ENCODE measurements at regions not wholly inside any gene's neighbourhood (a gene's known extent, or its start where the extent isn't known, plus 50 kb on each side); places are given as distances from the start of the nearest gene placed in this dataset.
A peak's percentile ranks its signal among the peaks of the same experiment; 100 is the strongest.

- TF ChIP-seq ZC3H10 (CRISPR knock-in tag; IDR thresholded peaks at IDR 0.05) (no peak), ARNTL (CRISPR knock-in tag; IDR thresholded peaks at IDR 0.05; ENCODE audit: borderline replicate concordance, low read depth) (no peak), ZFP3 (CRISPR knock-in tag; IDR thresholded peaks at IDR 0.05) (no peak), ZNF8 (CRISPR knock-in tag; IDR thresholded peaks at IDR 0.05) (no peak), TSHZ2 (CRISPR knock-in tag; IDR thresholded peaks at IDR 0.05) (peak; percentile 25; the same call in 1 of the 2 replicates), TCF4 (CRISPR knock-in tag; IDR thresholded peaks at IDR 0.05; ENCODE audit: borderline replicate concordance) (no peak), BACH2 (CRISPR knock-in tag; IDR thresholded peaks at IDR 0.05; ENCODE audit: borderline replicate concordance) (no peak)
These were observed 100.2 kb upstream of the HMGN3 start (continued) for GRCh38 chr6:79334674-79335073.

DNA sequence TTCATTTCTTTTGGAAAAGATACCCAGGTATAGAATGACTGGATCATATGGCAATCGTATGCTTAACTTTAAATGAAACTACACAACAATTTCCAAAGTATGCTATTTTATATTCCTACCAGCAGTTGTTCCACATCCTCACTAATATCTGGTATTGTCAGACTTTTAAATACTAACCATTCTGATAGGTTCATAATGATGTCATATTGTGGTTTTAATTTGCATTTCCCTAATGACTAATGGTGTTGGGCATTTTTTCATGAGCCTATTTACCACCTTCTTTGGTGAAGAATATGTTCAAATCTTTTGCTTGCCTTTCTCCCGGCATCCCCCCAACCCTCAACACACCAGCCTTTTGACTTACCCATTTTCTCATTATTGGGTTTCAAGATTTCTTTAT is 96.2 kb upstream of the HMGN3 start:
- no peak for TF ChIP-seq ISL1 (CRISPR knock-in tag; IDR thresholded peaks at IDR 0.05)
- TF ChIP-seq ZNF8 (CRISPR knock-in tag; IDR thresholded peaks at IDR 0.05), result no peak
- no peak for TF ChIP-seq PATZ1 (CRISPR knock-in tag; IDR thresholded peaks at IDR 0.05; ENCODE audit: borderline replicate concordance)
- TF ChIP-seq PPARA (CRISPR knock-in tag; IDR thresholded peaks at IDR 0.05; ENCODE audit: borderline replicate concordance), result no peak
- no peak for TF ChIP-seq TCF4 (CRISPR knock-in tag; IDR thresholded peaks at IDR 0.05; ENCODE audit: borderline replicate concordance)
- TF ChIP-seq, protein P1, sequence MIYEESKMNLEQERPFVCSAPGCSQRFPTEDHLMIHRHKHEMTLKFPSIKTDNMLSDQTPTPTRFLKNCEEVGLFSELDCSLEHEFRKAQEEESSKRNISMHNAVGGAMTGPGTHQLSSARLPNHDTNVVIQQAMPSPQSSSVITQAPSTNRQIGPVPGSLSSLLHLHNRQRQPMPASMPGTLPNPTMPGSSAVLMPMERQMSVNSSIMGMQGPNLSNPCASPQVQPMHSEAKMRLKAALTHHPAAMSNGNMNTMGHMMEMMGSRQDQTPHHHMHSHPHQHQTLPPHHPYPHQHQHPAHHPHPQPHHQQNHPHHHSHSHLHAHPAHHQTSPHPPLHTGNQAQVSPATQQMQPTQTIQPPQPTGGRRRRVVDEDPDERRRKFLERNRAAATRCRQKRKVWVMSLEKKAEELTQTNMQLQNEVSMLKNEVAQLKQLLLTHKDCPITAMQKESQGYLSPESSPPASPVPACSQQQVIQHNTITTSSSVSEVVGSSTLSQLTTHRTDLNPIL (CRISPR knock-in tag; IDR thresholded peaks at IDR 0.05; ENCODE audit: low read depth), result no peak
- no peak for TF ChIP-seq ARNTL (CRISPR knock-in tag; IDR thresholded peaks at IDR 0.05; ENCODE audit: borderline replicate concordance, low read depth)
- no peak for TF ChIP-seq CSDC2 (CRISPR knock-in tag; IDR thresholded peaks at IDR 0.05)
- no peak for TF ChIP-seq CSRNP3 (CRISPR knock-in tag; IDR thresholded peaks at IDR 0.05)
- no peak for TF ChIP-seq ZFP3 (CRISPR knock-in tag; IDR thresholded peaks at IDR 0.05)
- no peak for TF ChIP-seq GLIS3 (CRISPR knock-in tag; IDR thresholded peaks at IDR 0.05)
- no peak for TF ChIP-seq TSHZ2 (CRISPR knock-in tag; IDR thresholded peaks at IDR 0.05)
- TF ChIP-seq TOX (CRISPR knock-in tag; IDR thresholded peaks at IDR 0.05; ENCODE audit: borderline replicate concordance), result no peak
- TF ChIP-seq ZFP30 (CRISPR knock-in tag; IDR thresholded peaks at IDR 0.05), result no peak
- TF ChIP-seq OSR1 (CRISPR knock-in tag; IDR thresholded peaks at IDR 0.05), result no peak
- no peak for ATAC-seq

GRCh38 chr6:79313254-79313653 is 78.8 kb upstream of the HMGN3 start:
- ATAC-seq, result no peak
- TF ChIP-seq PATZ1 (CRISPR knock-in tag; IDR thresholded peaks at IDR 0.05; ENCODE audit: borderline replicate concordance), result no peak
- no peak for TF ChIP-seq SNAI2 (CRISPR knock-in tag; IDR thresholded peaks at IDR 0.05)
- no peak for TF ChIP-seq GLIS3 (CRISPR knock-in tag; IDR thresholded peaks at IDR 0.05)
- no peak for TF ChIP-seq ESRRG (CRISPR knock-in tag; IDR thresholded peaks at IDR 0.05)
- TF ChIP-seq OSR1 (CRISPR knock-in tag; IDR thresholded peaks at IDR 0.05), result no peak
- TF ChIP-seq ZNF565 (CRISPR knock-in tag; conservative IDR thresholded peaks at IDR 0.05; ENCODE audit: low read depth), result no peak
- TF ChIP-seq PPARA (CRISPR knock-in tag; IDR thresholded peaks at IDR 0.05; ENCODE audit: borderline replicate concordance), result no peak
- no peak for TF ChIP-seq BACH2 (CRISPR knock-in tag; IDR thresholded peaks at IDR 0.05; ENCODE audit: borderline replicate concordance)
- TF ChIP-seq, protein P1 (CRISPR knock-in tag; IDR thresholded peaks at IDR 0.05; ENCODE audit: low read depth), result no peak
- no peak for TF ChIP-seq ZFP30 (CRISPR knock-in tag; IDR thresholded peaks at IDR 0.05)
- no peak for TF ChIP-seq CSRNP3 (CRISPR knock-in tag; IDR thresholded peaks at IDR 0.05)
- TF ChIP-seq ISL1 (CRISPR knock-in tag; IDR thresholded peaks at IDR 0.05), result no peak
